Activated naive CD8-positive, alpha-beta T cell treated with anti-CD3 and anti-CD28 coated beads, Interleukin-2, amount 50 U/mL, for 16 hours (primary cell): ENCODE measurements at regions not wholly inside any gene's neighbourhood (a gene's known extent, or its start where the extent isn't known, plus 50 kb on each side); places are given as distances from the start of the nearest gene placed in this dataset.
"Not testable (repeated sequence)": the region's sequence is repeated elsewhere in the genome, so short reads cannot be mapped to it uniquely, and the experiment has no call there.

ENCODE experiments used
- DNase-seq: peaks from one replicate; pipeline ENCODE4 v3.0.0-alpha.2; 2020; ENCODE audit warnings: low read depth, low spot score

- no peak for DNase-seq
These were observed 61.0 kb downstream of the POLR2M start for GRCh38 chr15:57767481-57767880.

GRCh38 chr15:57769266-57769665 lies 62.8 kb downstream of the POLR2M start:
- DNase-seq: no peak

- no peak for DNase-seq
These were observed 64.0 kb downstream of the POLR2M start for GRCh38 chr15:57770495-57770894.

DNA sequence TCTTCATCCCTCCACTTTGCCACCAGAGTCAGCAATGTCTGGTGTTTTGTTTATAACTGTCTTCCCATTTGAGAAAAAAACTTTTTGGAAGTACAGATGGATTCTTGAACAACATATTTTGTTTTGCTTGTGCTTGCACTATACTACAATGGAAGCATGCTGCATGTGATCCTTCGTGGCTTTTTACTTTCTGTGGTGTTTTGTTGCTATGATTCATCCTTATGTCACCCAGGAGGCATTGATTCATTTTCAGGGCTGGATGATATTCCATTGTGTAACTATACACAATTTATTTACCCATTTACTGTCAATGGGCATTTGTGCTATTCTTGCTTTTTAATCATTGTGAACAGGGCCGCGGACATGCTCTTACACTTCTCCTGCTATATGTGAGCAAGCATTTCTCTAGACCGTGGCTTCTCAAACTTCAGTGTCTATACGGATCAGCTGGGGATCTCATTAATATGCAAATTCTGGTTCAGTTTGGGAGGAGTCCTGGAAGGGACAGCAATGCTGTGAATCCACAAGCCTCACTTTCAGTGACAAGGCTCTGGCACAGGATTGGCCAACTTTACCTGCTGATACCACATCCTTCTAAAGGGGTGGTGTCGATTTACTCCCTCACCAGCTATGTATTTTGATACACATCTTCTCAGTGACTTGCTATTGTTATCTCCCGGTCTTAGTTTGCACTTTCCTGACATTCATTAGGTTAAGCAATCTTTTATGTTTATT lies 65.9 kb downstream of the POLR2M start:
- no peak for DNase-seq

DNA sequence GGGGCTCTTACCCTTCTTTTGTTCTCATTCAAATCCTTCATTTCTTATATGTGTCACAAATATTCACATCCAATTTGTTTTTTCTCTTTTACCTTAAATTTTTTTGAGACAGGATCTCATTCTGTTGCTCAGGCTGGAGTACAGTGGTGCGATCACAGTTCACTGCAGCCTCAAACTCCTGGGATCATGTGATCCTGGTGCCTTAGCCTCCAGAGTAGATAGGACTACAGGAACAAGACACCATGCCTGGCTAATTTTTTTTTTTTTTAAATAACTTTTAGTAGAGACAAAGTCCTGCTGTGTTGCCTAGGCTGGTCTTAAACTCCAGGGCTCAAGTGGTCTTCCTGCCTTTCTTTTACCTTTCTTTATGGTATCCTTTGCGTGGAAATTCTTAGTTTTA lies 66.5 kb downstream of the POLR2M start:
- no peak for DNase-seq

DNA sequence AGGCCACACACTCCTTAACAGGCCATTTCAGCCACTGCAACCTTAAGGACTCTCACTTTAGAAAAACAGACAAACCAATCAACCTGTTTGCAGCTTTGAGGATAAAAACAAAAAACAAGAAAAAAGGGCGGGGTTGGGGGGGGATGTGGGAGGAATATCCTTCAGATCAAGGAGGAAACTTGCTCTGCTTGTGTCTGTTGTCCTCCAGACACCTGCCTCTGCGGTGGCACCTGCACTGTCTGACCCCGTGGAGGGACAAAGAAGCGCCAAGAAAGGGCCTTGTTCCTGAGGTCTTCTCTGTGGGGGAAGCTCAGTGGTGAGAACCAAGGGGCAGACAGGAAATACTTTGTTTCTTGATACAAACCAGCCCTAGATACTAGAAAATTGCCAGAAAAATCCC lies 70.5 kb downstream of the POLR2M start:
- no peak for DNase-seq

- DNase-seq: no peak
These were observed 74.0 kb downstream of the POLR2M start for GRCh38 chr15:57780471-57780870.

DNA sequence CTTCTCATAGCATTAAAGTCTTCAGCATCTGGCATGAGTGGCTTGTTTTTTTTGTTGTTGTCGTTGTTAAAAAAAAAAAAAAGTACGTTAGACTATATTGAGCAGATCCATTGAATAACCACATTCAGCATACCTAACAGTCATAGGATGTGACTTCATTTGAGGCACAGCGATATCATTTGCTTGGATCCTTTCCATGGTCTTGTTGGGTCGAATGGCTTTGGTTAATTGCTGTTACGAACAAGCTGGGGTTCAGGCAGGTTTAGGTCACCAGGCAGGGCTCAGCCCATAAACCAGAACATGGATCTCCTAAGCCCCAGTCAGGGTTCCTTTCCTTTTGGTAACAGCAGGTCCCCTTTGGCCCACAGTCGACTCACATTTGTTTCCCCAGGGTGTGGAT lies 76.2 kb downstream of the POLR2M start:
- DNase-seq: no peak

GRCh38 chr15:57784081-57784511 lies 77.6 kb downstream of the POLR2M start:
- no peak for DNase-seq

GRCh38 chr15:57785039-57785438 lies 78.5 kb downstream of the POLR2M start:
- no peak for DNase-seq

GRCh38 chr15:57785959-57786358 lies 79.4 kb downstream of the POLR2M start:
- no peak for DNase-seq

DNA sequence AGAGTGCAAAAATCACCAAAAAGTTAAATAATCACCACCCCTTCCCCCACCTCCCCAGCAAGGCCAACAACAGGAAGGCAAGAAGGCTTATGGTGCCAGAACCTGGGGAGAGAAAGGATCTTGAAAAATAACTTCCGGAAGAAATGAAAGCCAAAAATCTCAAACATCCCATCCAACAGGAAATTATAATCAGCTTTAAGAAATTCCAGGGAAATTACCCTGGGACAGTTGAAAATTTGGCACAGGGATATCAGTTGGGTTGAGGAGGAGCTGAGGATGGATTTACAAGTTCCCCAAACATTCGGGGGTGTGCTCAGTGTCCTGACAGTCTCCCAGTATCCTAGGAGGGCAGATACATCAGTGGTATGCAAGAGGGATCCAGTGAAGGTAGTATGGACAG lies 82.7 kb downstream of the POLR2M start:
- DNase-seq: no peak

- DNase-seq: no peak
These were observed 86.4 kb downstream of the POLR2M start for GRCh38 chr15:57792724-57793449.

DNA sequence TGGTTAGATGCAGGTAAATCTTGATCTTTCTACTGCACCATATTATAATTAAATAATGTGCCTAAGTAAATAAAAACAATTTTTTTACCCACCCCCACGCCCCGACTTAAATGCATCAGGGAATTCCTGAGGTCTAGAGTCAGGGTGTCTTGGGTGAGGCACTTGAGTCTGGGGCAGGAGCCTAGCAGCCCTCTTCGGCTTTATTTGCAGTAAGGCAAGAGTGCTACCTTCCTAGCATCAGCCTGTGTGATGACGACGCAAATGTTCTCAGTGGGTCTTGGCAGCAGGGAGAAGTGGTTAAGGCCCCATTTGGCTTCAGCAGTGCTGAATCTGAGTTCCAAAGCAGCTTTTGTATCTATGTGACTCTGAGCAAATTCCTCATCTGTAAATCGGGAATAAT lies 88.7 kb downstream of the POLR2M start:
- no peak for DNase-seq

- no peak for DNase-seq
These were observed 89.6 kb downstream of the POLR2M start for GRCh38 chr15:57796146-57796545.

- DNase-seq: no peak
These were observed 90.6 kb downstream of the POLR2M start for GRCh38 chr15:57797110-57797509.

GRCh38 chr15:57797568-57798267 lies 91.2 kb downstream of the POLR2M start:
- no peak for DNase-seq

- DNase-seq: no peak
These were observed 99.5 kb downstream of the POLR2M start for GRCh38 chr15:57806003-57806402.

GRCh38 chr15:57809285-57809684 lies 102.8 kb downstream of the POLR2M start:
- DNase-seq: not testable (repeated sequence)

DNA sequence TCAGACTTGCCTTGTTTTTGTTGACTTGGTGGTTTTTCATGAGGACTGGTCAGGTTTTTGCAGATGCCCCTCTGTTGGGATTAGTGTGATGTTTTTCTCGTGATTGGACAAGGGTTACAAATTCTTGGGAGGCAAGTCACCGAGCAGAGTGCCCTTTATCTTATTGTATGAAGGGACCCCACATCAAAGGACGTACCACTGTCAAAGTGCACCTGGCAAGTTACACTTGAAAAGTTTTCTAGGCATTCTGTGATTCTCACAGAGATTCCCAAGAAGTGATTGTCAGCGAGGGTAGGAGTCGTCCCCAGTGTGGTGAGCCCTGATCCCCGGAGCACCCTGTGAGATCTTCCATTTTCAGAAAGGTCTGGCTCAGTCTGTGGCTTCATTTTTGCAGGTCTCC lies 110.1 kb downstream of the POLR2M start:
- DNase-seq: no peak

DNA sequence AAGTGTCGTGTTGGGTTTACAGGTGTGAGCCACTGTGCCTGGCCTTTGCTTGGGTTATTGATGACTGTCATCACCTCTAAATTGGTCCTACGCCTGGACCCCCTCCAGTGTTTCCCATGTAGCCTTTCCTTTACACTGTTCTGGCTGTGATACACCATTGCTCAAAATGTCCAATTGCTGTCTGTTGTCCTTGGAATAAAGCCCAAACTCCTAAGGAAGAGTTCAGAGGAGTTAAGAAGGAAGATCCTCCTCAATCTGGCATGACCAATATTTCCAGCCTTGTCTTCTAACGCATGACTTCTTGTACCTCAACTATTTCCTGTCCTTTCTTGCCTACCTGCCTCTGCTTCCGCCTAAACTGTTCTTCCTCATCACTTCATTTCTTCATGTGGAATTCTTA lies 113.1 kb downstream of the POLR2M start:
- DNase-seq: no peak

- DNase-seq: no peak
These were observed 113.6 kb downstream of the POLR2M start for GRCh38 chr15:57820119-57820518.

DNA sequence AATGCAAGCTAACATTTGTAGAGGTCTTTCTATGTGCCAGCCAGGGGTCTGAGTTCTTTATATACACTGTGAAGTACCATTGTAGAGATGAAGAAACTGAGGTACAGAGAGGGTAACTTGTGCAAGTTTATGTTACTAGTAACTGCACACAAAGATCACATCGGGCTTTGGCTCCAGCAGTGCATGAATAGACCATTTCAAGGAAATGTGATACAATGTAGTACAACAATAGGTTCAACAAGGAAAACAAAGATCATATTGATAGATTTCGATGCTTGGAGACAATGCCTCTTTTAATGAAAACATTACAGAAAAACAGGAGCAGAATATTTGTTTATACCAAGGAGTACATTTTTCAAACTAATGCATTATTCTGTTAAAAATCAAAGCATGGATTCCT lies 115.3 kb downstream of the POLR2M start:
- no peak for DNase-seq
